ENCODE measurements at regions not wholly inside any gene's neighbourhood (a gene's known extent, or its start where the extent isn't known, plus 50 kb on each side); places are given as distances from the start of the nearest gene placed in this dataset.
"Not testable (repeated sequence)": the region's sequence is repeated elsewhere in the genome, so short reads cannot be mapped to it uniquely, and the experiment has no call there.

- no peak for DNase-seq (ENCODE audit: low read depth)
Observed at GRCh38 chr11:101741479-101742175, 157.8 kb upstream of the TRPC6 start.

- DNase-seq (ENCODE audit: low read depth), result no peak
Observed at GRCh38 chr11:101741061-101741460, 157.3 kb upstream of the TRPC6 start.

DNA sequence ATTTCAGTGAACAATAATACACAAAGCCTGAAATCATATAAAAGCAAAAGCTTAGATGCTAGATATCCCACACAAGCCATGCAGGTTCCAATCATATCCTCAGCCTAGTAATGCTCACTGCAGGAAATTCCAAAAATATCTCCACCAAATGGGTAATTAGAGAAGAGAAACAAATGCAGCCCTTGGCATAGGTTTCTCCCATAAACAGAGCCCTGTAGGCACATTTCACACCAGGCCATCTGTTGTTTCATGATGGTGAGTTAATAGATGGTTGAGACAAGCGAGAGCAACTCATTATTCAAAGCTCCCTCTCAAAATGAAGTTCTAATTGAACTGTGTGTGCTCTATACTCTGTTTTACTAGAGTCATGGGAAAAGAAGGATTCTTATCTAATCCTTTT lies 154.6 kb upstream of the TRPC6 start:
- DNase-seq (ENCODE audit: low read depth), result no peak

DNA sequence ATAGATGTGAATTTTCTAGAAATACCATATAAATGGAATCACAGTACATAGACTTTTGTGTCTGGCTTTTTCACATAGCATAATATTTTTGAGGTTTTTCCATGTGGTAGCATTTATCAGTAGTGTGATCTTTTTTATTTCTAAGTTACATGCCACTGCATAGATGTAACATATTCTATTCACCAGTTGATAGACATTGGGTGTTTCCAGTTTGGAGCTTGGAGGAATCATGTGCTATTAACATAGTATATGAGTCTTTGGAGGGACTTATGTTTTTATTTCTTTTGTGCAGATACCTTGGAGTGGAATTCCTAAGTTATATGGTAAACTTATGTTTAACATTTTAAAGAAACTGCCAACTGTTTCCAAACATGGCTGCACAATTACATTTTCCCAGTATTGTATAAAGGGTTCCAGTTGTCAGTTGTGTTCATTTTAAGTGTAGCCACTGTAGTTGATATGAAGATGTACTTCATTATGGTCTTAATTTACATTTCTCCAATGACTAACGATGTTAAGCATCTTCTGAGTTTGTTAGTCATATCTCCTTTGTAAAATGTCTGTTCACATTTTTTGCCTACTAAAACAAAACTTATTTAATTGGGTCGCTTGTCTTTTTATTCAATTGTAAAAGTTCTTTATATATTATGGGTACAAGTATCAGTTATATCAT lies 145.7 kb upstream of the TRPC6 start:
- DNase-seq (ENCODE audit: low read depth), result no peak

GRCh38 chr11:101727451-101727850 lies 143.6 kb upstream of the TRPC6 start:
- no peak for DNase-seq (ENCODE audit: low read depth)

GRCh38 chr11:101726988-101727387 lies 143.2 kb upstream of the TRPC6 start:
- DNase-seq (ENCODE audit: low read depth), result no peak

GRCh38 chr11:101723371-101723770 lies 139.6 kb upstream of the TRPC6 start:
- no peak for DNase-seq (ENCODE audit: low read depth)

DNA sequence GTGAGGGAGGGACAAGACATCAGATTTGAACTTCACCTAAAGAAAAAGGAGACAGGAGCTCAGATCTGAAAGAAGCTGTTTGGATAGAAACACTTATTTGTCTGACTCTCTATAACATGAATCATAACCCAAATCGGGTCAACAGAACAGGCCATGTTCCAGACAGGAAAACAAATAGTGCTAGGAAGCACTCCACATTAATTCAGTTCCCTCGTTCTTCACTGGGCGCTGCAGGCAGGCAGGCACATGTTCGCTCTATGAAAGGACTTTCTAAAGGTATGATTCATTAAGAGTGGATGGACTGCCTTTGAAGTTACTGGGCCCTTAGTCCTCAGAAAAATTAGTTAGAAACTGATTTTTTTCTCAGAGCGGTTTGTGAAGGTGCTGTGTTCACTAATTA lies 137.5 kb upstream of the TRPC6 start:
- no peak for DNase-seq (ENCODE audit: low read depth)

GRCh38 chr11:101718402-101718801 lies 134.6 kb upstream of the TRPC6 start:
- DNase-seq (ENCODE audit: low read depth), result peak; percentile 36

DNA sequence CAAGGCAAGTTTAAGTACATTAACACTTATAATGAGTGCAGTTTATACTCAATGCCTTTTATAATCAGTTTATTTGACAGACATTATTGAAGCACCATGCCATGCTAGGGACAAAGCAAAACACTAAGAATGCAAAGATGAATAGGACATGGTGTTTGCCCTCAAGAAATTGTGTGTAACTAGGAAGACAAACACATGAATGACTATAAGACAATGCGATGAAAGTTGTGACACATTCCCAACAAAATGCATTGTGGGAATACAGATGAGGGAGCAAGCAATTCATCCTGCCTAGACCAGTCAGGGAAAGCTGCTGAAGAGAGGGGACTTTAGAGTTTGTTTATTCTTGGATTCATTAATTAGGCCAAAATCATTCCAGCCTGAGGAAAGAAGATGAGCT lies 133.8 kb upstream of the TRPC6 start:
- no peak for DNase-seq (ENCODE audit: low read depth)

DNA sequence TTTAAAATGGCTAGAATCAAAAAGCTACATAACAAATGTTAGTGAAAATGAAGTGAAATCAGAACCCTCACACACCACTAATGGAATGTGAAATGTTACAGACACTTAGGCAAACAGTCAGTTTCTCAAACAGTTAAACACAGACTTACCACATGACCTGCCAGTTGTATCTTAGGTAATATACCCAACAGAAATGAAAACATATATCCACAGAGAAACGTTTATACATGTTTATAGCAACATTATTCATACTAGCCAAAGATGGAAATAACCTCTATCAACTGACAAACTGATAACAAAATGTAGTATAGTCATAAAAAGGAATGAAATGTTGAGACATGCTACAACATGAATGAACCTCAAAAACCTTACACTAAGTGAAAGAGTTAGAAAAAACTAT lies 131.5 kb upstream of the TRPC6 start:
- no peak for DNase-seq (ENCODE audit: low read depth)

GRCh38 chr11:101707477-101707876 lies 123.7 kb upstream of the TRPC6 start:
- no peak for DNase-seq (ENCODE audit: low read depth)

DNA sequence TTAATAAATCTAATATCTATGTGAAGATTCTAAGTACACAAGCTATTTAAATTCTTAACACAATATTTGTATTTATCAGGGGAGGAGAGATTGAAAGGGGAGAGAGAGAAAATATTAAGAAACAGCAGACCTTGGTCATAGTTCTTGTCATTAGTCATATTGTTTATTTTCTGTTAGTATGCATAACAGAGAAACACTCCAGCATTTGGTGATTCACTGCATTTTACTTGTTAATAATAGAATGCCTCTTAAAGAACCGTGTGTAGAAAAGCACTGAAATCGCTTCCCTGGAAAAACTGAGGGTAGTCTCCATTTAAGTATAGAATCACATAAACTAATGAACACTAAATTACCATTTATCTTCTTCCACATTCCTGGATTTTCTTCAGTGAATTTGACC lies 122.7 kb upstream of the TRPC6 start:
- peak; percentile 23 for DNase-seq (ENCODE audit: low read depth)

GRCh38 chr11:101705972-101706371 lies 122.2 kb upstream of the TRPC6 start:
- no peak for DNase-seq (ENCODE audit: low read depth)

DNA sequence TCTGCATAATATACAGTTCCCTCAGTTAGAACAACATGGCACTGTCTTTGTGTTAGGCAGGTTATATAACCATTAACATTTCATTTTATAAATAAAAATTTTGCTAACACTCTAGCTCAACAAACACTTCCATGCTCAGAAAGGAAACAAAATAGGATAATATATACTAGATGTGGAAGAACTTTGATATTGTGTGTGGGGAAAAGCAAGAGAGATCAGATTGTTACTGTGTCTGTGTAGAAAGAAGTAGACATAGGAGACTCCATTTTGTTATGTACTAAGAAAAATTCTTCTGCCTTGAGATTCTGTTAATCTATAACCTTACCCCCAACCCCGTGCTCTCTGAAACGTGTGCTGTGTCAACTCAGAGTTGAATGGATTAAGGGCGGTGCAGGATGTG lies 111.1 kb upstream of the TRPC6 start:
- not testable (repeated sequence) for DNase-seq (ENCODE audit: low read depth)

DNA sequence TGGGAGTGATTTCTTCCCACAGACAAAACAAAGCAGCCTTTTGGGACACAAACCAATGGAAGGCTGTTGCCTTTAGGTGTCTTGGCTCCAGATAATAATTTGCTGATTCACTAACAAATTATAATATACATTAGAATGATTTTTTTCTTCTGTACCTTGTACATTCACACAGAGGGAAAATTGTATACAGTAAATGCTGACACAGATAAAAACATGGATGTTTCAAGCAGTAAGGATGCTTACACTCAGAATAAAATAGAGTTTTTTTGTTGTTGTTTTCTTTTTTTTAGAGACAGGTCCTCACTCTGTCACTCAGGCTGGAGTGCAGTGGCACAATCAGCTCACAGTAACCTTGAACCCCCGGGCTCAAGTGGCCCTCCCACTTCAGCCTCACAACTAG lies 109.2 kb upstream of the TRPC6 start:
- DNase-seq (ENCODE audit: low read depth), result no peak

- peak; percentile 26 for DNase-seq (ENCODE audit: low read depth)
Observed at GRCh38 chr11:101686514-101686913, 102.7 kb upstream of the TRPC6 start.

DNA sequence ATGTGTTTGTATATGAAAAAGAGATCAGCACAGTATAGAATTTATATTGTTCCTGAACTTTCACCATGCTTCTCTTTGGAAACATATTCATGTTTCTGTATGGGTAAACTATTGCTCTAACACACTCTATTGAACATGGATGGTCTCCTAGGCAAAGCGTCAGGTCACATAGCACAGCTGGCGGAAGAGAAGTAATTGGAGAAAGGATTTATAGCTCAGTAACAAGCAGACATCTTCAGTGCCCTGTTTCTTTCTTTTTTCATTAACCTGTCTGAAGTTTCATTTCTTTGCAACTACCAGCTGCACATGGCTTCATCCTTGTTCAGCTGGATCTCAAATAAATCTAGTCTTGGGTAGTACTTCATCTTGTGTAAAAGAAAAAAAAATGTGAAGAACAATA lies 84.4 kb upstream of the TRPC6 start:
- no peak for DNase-seq (ENCODE audit: low read depth)

DNA sequence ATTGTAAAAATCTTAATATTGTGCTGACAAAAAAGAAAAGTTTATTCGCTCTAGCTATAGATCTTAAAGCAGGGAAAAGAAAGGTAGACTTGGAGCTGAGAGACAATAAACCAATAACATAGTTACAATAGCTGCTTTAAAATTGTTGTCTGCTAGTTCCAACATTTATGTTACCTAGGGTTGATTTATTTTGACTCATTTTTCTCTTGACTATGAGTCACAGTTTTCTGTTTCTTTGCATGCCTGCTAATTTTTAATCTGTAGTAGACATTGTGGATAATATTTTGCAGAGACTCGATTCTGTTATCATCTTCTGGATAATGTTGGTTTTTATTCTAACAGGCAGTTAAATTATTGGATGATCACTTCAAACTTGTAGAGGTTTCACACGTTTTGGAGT lies 83.1 kb upstream of the TRPC6 start:
- no peak for DNase-seq (ENCODE audit: low read depth)

DNA sequence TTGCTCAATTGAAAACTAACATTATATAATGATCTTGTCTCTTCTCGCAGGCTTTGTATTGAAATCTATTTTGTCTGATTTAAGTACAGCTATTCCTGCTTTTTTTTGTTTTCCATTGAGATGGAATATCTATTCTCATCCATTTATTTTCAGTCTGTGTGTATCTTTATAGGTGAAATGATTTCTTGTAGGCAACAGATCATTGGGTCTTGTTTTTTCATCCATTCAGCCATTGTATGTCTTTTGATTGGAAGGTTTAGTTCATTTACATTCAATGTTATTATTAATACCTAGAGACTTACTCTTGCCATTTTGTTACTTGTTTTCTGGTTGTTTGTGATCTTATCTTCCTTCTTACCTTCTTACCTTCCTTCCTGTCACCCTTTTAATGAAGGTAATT lies 77.8 kb upstream of the TRPC6 start:
- no peak for DNase-seq (ENCODE audit: low read depth)

Measured in fibroblast of the conjunctiva (primary cell).